GM12878 (cell line): ENCODE measurements at regions not wholly inside any gene's neighbourhood (a gene's known extent, or its start where the extent isn't known, plus 50 kb on each side); places are given as distances from the start of the nearest gene placed in this dataset.

Experiments used
- ATAC-seq: fragments of 200-7000 bp; cut with Tn5 transposase; 3 replicates; pipeline ENCODE4 v1.9.1; 2020; ENCODE audit warnings: mild to moderate bottlenecking, moderate library complexity
- BruUV-seq: library from RNA; stranded (reverse); fragments of 400-500 nt; replicated peaks from 2 replicates; lab custom pipeline; 2021; lab: Mats Ljungman, UMichigan
- CTCF ChIA-PET: fragments of 300-600 bp; sonication (Branson Sonifier 250); formaldehyde crosslinking; extraction: SDS; loops from one replicate; lab custom pipeline; 2021; ENCODE audit warnings: inconsistent platforms; lab: Yijun Ruan, JAX
- POLR2A ChIA-PET: fragments of 350-600 bp; formaldehyde crosslinking; extraction: SDS; loops from one replicate; lab custom pipeline; 2021; ENCODE audit warnings: inconsistent platforms; lab: Charles Lee
- RAD21 ChIA-PET: fragments of 300-600 bp; sonication (Branson Sonifier 250); formaldehyde crosslinking; loops from one replicate; lab custom pipeline; 2023; ENCODE audit warnings: antibody characterized with exemption; ENCODE audit not compliant: unreplicated experiment; lab: Charles Lee
- SMC1A ChIA-PET: fragments of 300-600 bp; sonication (Branson Sonifier 250); formaldehyde crosslinking; loops from one replicate; lab custom pipeline; 2023; ENCODE audit not compliant: unreplicated experiment, uncharacterized antibody; lab: Charles Lee
- DNase-seq: peaks from one replicate; pipeline ENCODE4 v3.0.0-alpha.2; 2011; ENCODE audit warnings: low read depth, low spot score
- FAIRE-seq: peaks from 3 replicates; lab custom pipeline; 2011; peaks lifted over from hg19 to GRCh38; lab: Jason Lieb, UNC
- H2AFZ ChIP-seq: 2 replicates; pipeline ENCODE4 v1.6.0; 2011; ENCODE audit warnings: low read depth, low read length, control low read depth; ENCODE audit not compliant: control insufficient read depth
- H3K27ac ChIP-seq: 2 replicates; pipeline ENCODE4 v1.5.1; 2011; ENCODE audit warnings: control low read depth; ENCODE audit not compliant: control insufficient read depth, insufficient read depth
- H3K27me3 ChIP-seq, 2 experiments: replicated peaks in 1 of 2; 2 replicates each; pipeline versions ENCODE4 v1.6.0 to v1.6.1; 2011; ENCODE audit warnings: low read length in 1 of 2; ENCODE audit not compliant: control insufficient read depth in 2 of 2, insufficient read depth in 2 of 2
- H3K36me3 ChIP-seq, 2 experiments: 2 replicates each; pipeline ENCODE4 v1.5.1; 2011; ENCODE audit warnings: low read length in 1 of 2; ENCODE audit not compliant: control insufficient read depth in 2 of 2, insufficient read depth in 2 of 2
- H3K4me1 ChIP-seq: 2 replicates; pipeline ENCODE4 v1.6.1; 2011; ENCODE audit warnings: mild to moderate bottlenecking, low read length, moderate library complexity, mixed read lengths; ENCODE audit not compliant: control insufficient read depth, insufficient read depth
- H3K4me2 ChIP-seq: 2 replicates; pipeline ENCODE4 v1.6.0; 2011; ENCODE audit warnings: control low read depth; ENCODE audit not compliant: control insufficient read depth, insufficient read depth
- H3K4me3 ChIP-seq: fragments of 200-600 bp; sonication (generic); 2 replicates; pipeline ENCODE4 v1.5.1; 2016
- H3K79me2 ChIP-seq: 2 replicates; pipeline ENCODE4 v1.6.0; 2011; ENCODE audit warnings: low read length; ENCODE audit not compliant: control insufficient read depth, insufficient read depth
- H3K9ac ChIP-seq: 2 replicates; pipeline ENCODE4 v1.8.0; 2011; ENCODE audit warnings: low read length, control low read depth, mixed read lengths; ENCODE audit not compliant: control insufficient read depth, insufficient read depth
- H3K9me3 ChIP-seq: replicated peaks from 3 replicates; pipeline ENCODE4 v1.5.1; 2011; ENCODE audit warnings: mild to moderate bottlenecking, low read length; ENCODE audit not compliant: control insufficient read depth, insufficient read depth
- H4K20me1 ChIP-seq: 2 replicates; pipeline ENCODE4 v1.6.0; 2011; ENCODE audit not compliant: control insufficient read depth, insufficient read depth
- BMI1 ChIP-seq: fragments of 450-650 bp; IDR thresholded peaks from 2 replicates; pipeline ENCODE4 v1.6.1; 2016; ENCODE audit warnings: mild to moderate bottlenecking, moderate library complexity, borderline replicate concordance
- CBX5 ChIP-seq: sonication (generic); IDR thresholded peaks from 2 replicates; pipeline ENCODE4 v1.6.1; 2016; ENCODE audit warnings: low read depth, moderate library complexity, mild to moderate bottlenecking, inconsistent platforms
- CEBPZ ChIP-seq: fragments of 150-350 bp; IDR thresholded peaks from 2 replicates; pipeline ENCODE4 v1.6.1; 2016; ENCODE audit warnings: low read depth, low read length
- E2F8 ChIP-seq: fragments of 450-650 bp; IDR thresholded peaks from 2 replicates; pipeline ENCODE4 v1.6.1; 2018; ENCODE audit warnings: mild to moderate bottlenecking, low read depth, moderate library complexity; ENCODE audit not compliant: partially characterized antibody
- GATAD2B ChIP-seq: fragments of 450-650 bp; conservative IDR thresholded peaks from 2 replicates; pipeline ENCODE4 v1.6.1; 2017; ENCODE audit warnings: low read depth, mild to moderate bottlenecking, moderate library complexity
- HDAC6 ChIP-seq: fragments of 200-600 bp; sonication (generic); IDR thresholded peaks from one replicate; pipeline ENCODE4 v1.8.0; 2017; ENCODE audit warnings: antibody characterized with exemption; ENCODE audit not compliant: unreplicated experiment
- MYC ChIP-seq: IDR thresholded peaks from 2 replicates; pipeline ENCODE4 v1.6.1; 2011; ENCODE audit warnings: mild to moderate bottlenecking, low read length, moderate library complexity, inconsistent platforms; ENCODE audit not compliant: insufficient read depth, insufficient replicate concordance, insufficient read length, severe bottlenecking
- REST ChIP-seq: IDR thresholded peaks from 2 replicates; pipeline ENCODE4 v1.6.1; 2012; ENCODE audit warnings: mild to moderate bottlenecking, low read depth, low read length
- ZNF207 ChIP-seq: fragments of 450-650 bp; IDR thresholded peaks from 2 replicates; pipeline ENCODE4 v1.6.1; 2014; ENCODE audit warnings: antibody characterized with exemption, mild to moderate bottlenecking, borderline replicate concordance
- WGBS: methylation state at CpG from one replicate; pipeline ENCODE4 v1.1.6; 2016; ENCODE audit warnings: low lambda C conversion rate; ENCODE audit not compliant: insufficient replicate concordance, insufficient coverage; ENCODE audit errors: missing lambda C conversion rate; 5-methylcytosine and 5-hydroxymethylcytosine counted together
- in situ Hi-C: fragments of 300-500 bp; cut with MboI; formaldehyde crosslinking; loops from 9 replicates; pipeline ENCODE4 v1.14.3; 2018; ENCODE audit warnings: mixed read lengths
- intact Hi-C: fragments of 100-400 bp; cut with micrococcal nuclease; formaldehyde crosslinking; loops from one replicate; pipeline ENCODE4 v1.14.2; 2022; ENCODE audit not compliant: unreplicated experiment

GRCh38 chr7:153413540-153414287 is 638.5 kb upstream of the DPP6 start:
- ChIA-PET SMC1A (no interaction called here), POLR2A (no interaction called here), CTCF (no interaction called here), RAD21 (no interaction called here)
- Histone ChIP-seq H3K36me3 (no peaks in the 10 kb centered on the region), H4K20me1 (no peaks in the 10 kb centered on the region), H3K27me3 (no peaks in the 10 kb centered on the region), H2AFZ (no peak overlapping the region), H3K4me1 (no peaks in the 10 kb centered on the region), H3K4me2 (no peak overlapping the region), H3K9me3 (no peaks in the 10 kb centered on the region; the same call in 2 of the 3 replicates), H3K9ac (no peak overlapping the region), H3K79me2 (no peaks in the 10 kb centered on the region), H3K4me3 (no peak overlapping the region), H3K27ac (no peak overlapping the region)
- no TSS peak for BruUV-seq
- DNase-seq (no peak), ATAC-seq (no peak), FAIRE-seq (no peak)
- in situ Hi-C loops (no loop called here), intact Hi-C loops (no loop called here)
- 51% methylated on average over 16 of the region's 28 CpGs for WGBS
- TF ChIP-seq BMI1 (no peak), CEBPZ (no peak), HDAC6 (no peak), E2F8 (no peak), REST (no peak), ZNF207 (no peak), GATAD2B (no peak), MYC (no peak), CBX5 (no peak)
